ENCODE measurements at regions not wholly inside any gene's neighbourhood (a gene's known extent, or its start where the extent isn't known, plus 50 kb on each side); places are given as distances from the start of the nearest gene placed in this dataset.

DNA sequence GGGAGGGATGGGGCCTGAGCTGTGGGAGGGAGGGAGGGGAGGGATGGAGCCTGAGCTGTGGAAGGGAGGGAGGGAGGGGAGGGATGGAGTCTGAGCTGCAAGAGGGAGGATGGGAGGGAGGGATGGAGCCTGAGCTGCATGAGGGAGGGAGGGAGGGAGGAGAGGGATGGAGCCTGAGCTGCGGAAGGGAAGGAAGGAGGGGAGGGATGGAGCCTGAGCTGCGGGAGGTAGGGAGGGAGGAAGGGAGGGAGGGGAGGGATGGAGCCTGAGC lies 124.0 kb upstream of the ERCC6L2 start:
- peaks cover 5% of the 10 kb centered on the region for H3K4me1 Mint-ChIP-seq (ENCODE audit: low read depth)
- no peaks in the 10 kb centered on the region for H3K9me3 Mint-ChIP-seq (ENCODE audit: low read depth)
- H3K4me3 Mint-ChIP-seq (ENCODE audit: low read depth): no peak overlapping the region
- DNase-seq (ENCODE audit: low spot score, unreplicated experiment): no peak
- TF ChIP-seq, protein P1, sequence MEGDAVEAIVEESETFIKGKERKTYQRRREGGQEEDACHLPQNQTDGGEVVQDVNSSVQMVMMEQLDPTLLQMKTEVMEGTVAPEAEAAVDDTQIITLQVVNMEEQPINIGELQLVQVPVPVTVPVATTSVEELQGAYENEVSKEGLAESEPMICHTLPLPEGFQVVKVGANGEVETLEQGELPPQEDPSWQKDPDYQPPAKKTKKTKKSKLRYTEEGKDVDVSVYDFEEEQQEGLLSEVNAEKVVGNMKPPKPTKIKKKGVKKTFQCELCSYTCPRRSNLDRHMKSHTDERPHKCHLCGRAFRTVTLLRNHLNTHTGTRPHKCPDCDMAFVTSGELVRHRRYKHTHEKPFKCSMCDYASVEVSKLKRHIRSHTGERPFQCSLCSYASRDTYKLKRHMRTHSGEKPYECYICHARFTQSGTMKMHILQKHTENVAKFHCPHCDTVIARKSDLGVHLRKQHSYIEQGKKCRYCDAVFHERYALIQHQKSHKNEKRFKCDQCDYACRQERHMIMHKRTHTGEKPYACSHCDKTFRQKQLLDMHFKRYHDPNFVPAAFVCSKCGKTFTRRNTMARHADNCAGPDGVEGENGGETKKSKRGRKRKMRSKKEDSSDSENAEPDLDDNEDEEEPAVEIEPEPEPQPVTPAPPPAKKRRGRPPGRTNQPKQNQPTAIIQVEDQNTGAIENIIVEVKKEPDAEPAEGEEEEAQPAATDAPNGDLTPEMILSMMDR (IDR thresholded peaks at IDR 0.05; ENCODE audit: unreplicated experiment): no peak
- H3K36me3 Mint-ChIP-seq (ENCODE audit: insufficient read depth): no peaks in the 10 kb centered on the region
- H3K27ac Mint-ChIP-seq: no peak overlapping the region
- H3K27me3 Mint-ChIP-seq: peaks cover 48% of the 10 kb centered on the region

DNA sequence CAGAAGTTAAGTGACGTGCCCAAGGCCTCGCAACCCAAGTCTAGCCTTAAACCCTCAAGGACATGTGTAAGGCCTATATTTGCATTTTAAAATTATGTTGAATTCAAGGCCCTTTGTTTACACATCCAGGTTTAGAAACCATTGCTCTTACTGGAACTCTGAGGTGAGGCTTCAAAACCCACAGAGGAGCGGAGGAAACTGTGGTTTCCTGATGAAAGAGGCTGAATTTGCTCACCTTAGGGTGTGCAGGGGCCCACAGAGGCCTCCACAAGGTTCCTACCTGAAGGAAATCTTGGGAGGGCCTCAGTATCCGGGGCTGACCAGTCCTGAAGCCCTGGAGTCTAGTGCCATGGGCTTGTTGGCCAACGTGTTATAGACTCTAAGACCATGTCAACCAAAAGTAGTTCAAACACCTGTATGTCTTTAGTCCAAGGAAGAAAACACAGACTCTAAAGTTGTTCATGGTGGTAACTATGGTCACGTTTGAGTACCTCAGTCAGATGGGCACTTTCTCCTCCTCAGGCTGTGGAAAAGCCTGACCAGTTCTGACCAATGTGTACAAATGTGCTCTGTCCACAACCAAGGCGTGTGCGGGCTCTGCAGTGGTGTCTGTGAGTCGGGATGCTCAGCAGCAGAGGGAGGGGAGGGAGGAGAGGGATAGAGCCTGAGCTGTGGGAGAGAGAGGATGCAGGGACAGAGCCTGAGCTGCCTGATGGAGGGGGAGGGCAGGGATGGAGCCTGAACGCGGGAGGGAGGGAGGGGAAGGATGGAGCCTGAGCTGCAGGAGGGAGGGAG lies 124.6 kb upstream of the ERCC6L2 start:
- peaks cover 45% of the 10 kb centered on the region for H3K27me3 Mint-ChIP-seq
- no peak for DNase-seq (ENCODE audit: low spot score, unreplicated experiment)
- H3K27ac Mint-ChIP-seq: no peak overlapping the region

DNA sequence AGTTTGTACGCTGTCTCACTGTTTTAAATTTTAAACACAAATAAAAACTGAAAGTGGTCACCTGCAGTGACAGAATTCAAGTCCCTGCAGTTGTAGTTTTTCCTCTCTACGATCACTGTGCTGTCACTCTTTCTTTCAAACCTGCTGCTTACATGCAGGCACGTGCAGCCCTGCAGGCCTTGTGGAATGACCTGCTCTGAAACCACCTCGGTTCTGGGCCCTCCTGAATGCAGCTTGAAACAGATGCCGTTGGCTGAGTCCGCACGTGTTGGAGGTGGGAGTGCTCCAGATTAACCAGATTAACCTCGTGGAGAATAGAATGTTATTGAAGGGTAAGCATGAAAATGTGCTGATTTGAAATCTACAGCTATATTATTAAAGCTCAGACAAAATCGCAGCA lies 126.0 kb upstream of the ERCC6L2 start:
- DNase-seq (ENCODE audit: low spot score, unreplicated experiment): no peak
- no peaks in the 10 kb centered on the region for H3K9me3 Mint-ChIP-seq (ENCODE audit: low read depth)
- H3K4me3 Mint-ChIP-seq (ENCODE audit: low read depth): no peak overlapping the region
- H3K36me3 Mint-ChIP-seq (ENCODE audit: insufficient read depth): no peaks in the 10 kb centered on the region
- H3K27me3 Mint-ChIP-seq: peaks cover 35% of the 10 kb centered on the region
- TF ChIP-seq, protein P1 (IDR thresholded peaks at IDR 0.05; ENCODE audit: unreplicated experiment): no peak
- peaks cover 5% of the 10 kb centered on the region for H3K4me1 Mint-ChIP-seq (ENCODE audit: low read depth)
- no peak overlapping the region for H3K27ac Mint-ChIP-seq

More for the DNA sequence above, 124.6 kb upstream of the ERCC6L2 start:
- no peaks in the 10 kb centered on the region for H3K9me3 Mint-ChIP-seq (ENCODE audit: low read depth)
- peaks cover 5% of the 10 kb centered on the region for H3K4me1 Mint-ChIP-seq (ENCODE audit: low read depth)
- H3K36me3 Mint-ChIP-seq (ENCODE audit: insufficient read depth): no peaks in the 10 kb centered on the region
- H3K4me3 Mint-ChIP-seq (ENCODE audit: low read depth): no peak overlapping the region
- TF ChIP-seq, protein P1 (IDR thresholded peaks at IDR 0.05; ENCODE audit: unreplicated experiment): no peak

DNA sequence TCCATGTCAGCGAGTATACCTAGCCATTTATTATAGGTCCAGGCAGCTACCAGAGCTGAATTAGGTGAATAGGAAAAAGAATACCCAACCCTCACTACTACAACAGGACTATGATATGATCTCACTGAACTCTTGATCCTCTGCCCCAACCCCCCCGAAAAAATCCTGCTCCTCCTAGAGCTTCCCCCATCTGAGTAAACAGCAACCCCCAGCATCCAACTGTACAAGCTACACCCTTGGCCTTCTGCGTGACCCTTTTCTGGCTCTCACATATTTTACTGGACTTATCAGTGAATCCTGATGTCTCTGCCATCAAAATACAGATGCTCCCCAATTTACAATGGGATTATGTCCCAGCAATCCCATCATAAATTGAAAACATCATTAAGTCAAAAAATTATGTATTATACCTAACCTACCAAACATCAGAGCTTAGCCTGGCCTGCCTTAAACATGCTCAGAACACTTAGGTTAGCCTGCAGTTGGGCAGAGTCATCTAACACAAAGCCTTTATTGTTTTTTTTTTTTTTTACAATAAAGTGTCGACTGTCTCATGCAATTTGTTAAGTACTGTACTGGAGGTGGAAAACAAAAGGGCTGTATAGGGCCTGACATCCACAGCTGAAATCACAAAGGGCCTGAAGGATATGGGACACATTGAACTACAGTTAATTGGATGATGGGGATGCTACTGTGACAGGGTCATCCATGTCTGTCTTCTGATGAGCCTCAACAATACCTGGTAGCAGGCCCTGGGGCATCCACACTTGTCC lies 128.9 kb upstream of the ERCC6L2 start:
- no peaks in the 10 kb centered on the region for H3K9me3 Mint-ChIP-seq (ENCODE audit: low read depth)
- no peaks in the 10 kb centered on the region for H3K36me3 Mint-ChIP-seq (ENCODE audit: insufficient read depth)
- TF ChIP-seq, protein P1 (IDR thresholded peaks at IDR 0.05; ENCODE audit: unreplicated experiment): no peak
- no peak for DNase-seq (ENCODE audit: low spot score, unreplicated experiment)
- H3K27ac Mint-ChIP-seq: no peak overlapping the region
- peaks cover 23% of the 10 kb centered on the region for H3K27me3 Mint-ChIP-seq
- H3K4me1 Mint-ChIP-seq (ENCODE audit: low read depth): no peaks in the 10 kb centered on the region
- H3K4me3 Mint-ChIP-seq (ENCODE audit: low read depth): no peak overlapping the region

DNA sequence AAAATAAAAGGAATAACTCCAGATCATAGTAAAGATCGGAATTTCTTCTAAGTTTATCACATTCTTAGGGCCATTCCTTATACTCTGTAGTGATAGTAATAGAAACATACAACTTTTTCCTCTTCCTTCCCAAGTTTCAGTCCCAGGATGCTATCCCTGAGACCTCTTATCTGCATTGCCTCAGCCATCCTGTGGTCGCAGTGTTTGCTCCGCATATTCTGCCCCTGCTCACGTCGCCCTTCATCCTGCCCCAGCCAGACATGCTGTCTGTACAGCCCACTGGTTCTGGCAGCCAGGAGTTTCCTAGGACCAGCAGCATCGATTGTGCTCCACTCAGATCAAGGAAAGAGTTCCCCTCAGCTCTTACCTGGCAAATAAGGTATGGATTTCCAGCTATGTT lies 132.7 kb upstream of the ERCC6L2 start:
- Mint-ChIP-seq H3K4me3 (ENCODE audit: low read depth) (no peak overlapping the region), H3K4me1 (ENCODE audit: low read depth) (no peaks in the 10 kb centered on the region), H3K9me3 (ENCODE audit: low read depth) (no peaks in the 10 kb centered on the region), H3K27ac (no peak overlapping the region), H3K27me3 (peaks cover 11% of the 10 kb centered on the region), H3K36me3 (ENCODE audit: insufficient read depth) (no peaks in the 10 kb centered on the region)
- no peak for DNase-seq (ENCODE audit: low spot score, unreplicated experiment)
- TF ChIP-seq, protein P1 (IDR thresholded peaks at IDR 0.05; ENCODE audit: unreplicated experiment): no peak
